OCI-LY1 (cell line): ENCODE measurements at regions not wholly inside any gene's neighbourhood (a gene's known extent, or its start where the extent isn't known, plus 50 kb on each side); places are given as distances from the start of the nearest gene placed in this dataset.

Experiments
- CTCF ChIP-seq: fragments of 200-600 bp; sonication (generic), shearing (Covaris generic); IDR thresholded peaks from 2 replicates; pipeline ENCODE4 v1.5.1; 2017; ENCODE audit warnings: mild to moderate bottlenecking, antibody characterized with exemption, low read length, moderate library complexity, mixed read lengths
- EZH2 ChIP-seq: fragments of 200-600 bp; sonication (generic), shearing (Covaris generic); IDR thresholded peaks from 2 replicates; pipeline ENCODE4 v1.8.0; 2017; ENCODE audit warnings: borderline replicate concordance, mixed run types, mild to moderate bottlenecking, antibody characterized with exemption, low read length, moderate library complexity, mixed read lengths

- TF ChIP-seq CTCF (no peak), EZH2 (no peak)
Measured at GRCh38 chr2:145677371-145677770, 1157.5 kb upstream of the ZEB2 start.
